A549 (cell line): ENCODE measurements at regions not wholly inside any gene's neighbourhood (a gene's known extent, or its start where the extent isn't known, plus 50 kb on each side); places are given as distances from the start of the nearest gene placed in this dataset.

ENCODE experiments used
- ATAC-seq, 2 experiments: fragments of 200-7000 bp in 1 of 2; fragments of >200 bp in 1 of 2; cut with Nextera tagmentation in 1 of 2; cut with Tn5 transposase in 1 of 2; 3 replicates each; pipeline versions ENCODE4 v1.8.0 to v1.9.1; 2018 to 2020; ENCODE audit warnings: mild to moderate bottlenecking in 1 of 2, moderate library complexity in 1 of 2
- CTCF ChIA-PET: fragments of 300-600 bp; sonication (Branson Sonifier 250); formaldehyde crosslinking; extraction: SDS; loops from one replicate; lab custom pipeline; 2021; ENCODE audit warnings: antibody characterized with exemption, inconsistent platforms; lab: Yijun Ruan, JAX
- POLR2A ChIA-PET: fragments of 350-600 bp; formaldehyde crosslinking; extraction: SDS; loops from one replicate; lab custom pipeline; 2021; ENCODE audit warnings: antibody characterized with exemption, inconsistent platforms; lab: Yijun Ruan, JAX
- DNase-seq, 2 experiments: peaks; one replicate each; pipeline versions ENCODE4 v3.0.0 to v3.0.0-alpha.2; 2011 to 2016; ENCODE audit warnings: low read depth in 1 of 2, low spot score in 1 of 2
- FAIRE-seq: peaks from 2 replicates; lab custom pipeline; 2011; peaks lifted over from hg19 to GRCh38; lab: Jason Lieb, UNC
- H3K27ac ChIP-seq, 2 experiments: fragments of >200 bp; sonication (Bioruptor Twin); formaldehyde crosslinking; 3 replicates each; pipeline ENCODE4 v1.5.1; 2016 to 2017
- H3K4me1 ChIP-seq: fragments of >200 bp; sonication (Bioruptor Twin); formaldehyde crosslinking; 3 replicates; pipeline ENCODE4 v1.6.1; 2016
- H3K4me2 ChIP-seq: fragments of >200 bp; sonication (Bioruptor Twin); formaldehyde crosslinking; 3 replicates; pipeline ENCODE4 v1.6.1; 2016
- H3K4me3 ChIP-seq: fragments of >200 bp; sonication (Bioruptor Twin); formaldehyde crosslinking; 3 replicates; pipeline ENCODE4 v1.5.1; 2016
- H3K9me3 ChIP-seq: fragments of >200 bp; sonication (Bioruptor Twin); formaldehyde crosslinking; 3 replicates; pipeline ENCODE4 v1.6.1; 2016
- CBX8 ChIP-seq: fragments of 200-600 bp; sonication (generic); IDR thresholded peaks from 2 replicates; pipeline ENCODE4 v1.6.1; 2016
- CEBPB ChIP-seq, 2 experiments: fragments of >200 bp in 1 of 2; sonication (Bioruptor Twin) in 1 of 2; formaldehyde crosslinking in 1 of 2; IDR thresholded peaks; 2 replicates each; pipeline ENCODE4 v1.6.1; 2012 to 2016
- EHF ChIP-seq: fragments of 250-450 bp; sonication (Bioruptor Pico); IDR thresholded peaks from 2 replicates; pipeline ENCODE4 v1.5.0; 2020; ENCODE audit warnings: mild to moderate bottlenecking
- FOSB ChIP-seq: fragments of 250-450 bp; sonication (Bioruptor Pico); IDR thresholded peaks from 2 replicates; pipeline ENCODE4 v1.5.0; 2020; ENCODE audit warnings: mild to moderate bottlenecking, moderate library complexity
- FOSL2 ChIP-seq, 2 experiments: fragments of 450-650 bp in 1 of 2; fragments of >200 bp in 1 of 2; sonication (Bioruptor Twin) in 1 of 2; formaldehyde crosslinking; IDR thresholded peaks; 2 replicates each; pipeline versions ENCODE4 v1.5.0 to v1.6.1; 2016 to 2020; ENCODE audit warnings: mild to moderate bottlenecking in 1 of 2, moderate library complexity in 1 of 2
- GATA3 ChIP-seq: IDR thresholded peaks from 2 replicates; pipeline ENCODE4 v1.6.1; 2012; ENCODE audit warnings: borderline replicate concordance
- HDAC2 ChIP-seq: fragments of 200-600 bp; sonication (generic); IDR thresholded peaks from 2 replicates; pipeline ENCODE4 v1.6.1; 2016
- JUNB ChIP-seq: fragments of >200 bp; sonication (Bioruptor Twin); formaldehyde crosslinking; IDR thresholded peaks from 2 replicates; pipeline ENCODE4 v1.6.1; 2016
- MAFK ChIP-seq: fragments of 450-650 bp; IDR thresholded peaks from 2 replicates; pipeline ENCODE4 v1.6.1; 2014; ENCODE audit not compliant: partially characterized antibody
- MAZ ChIP-seq: fragments of 150-350 bp; IDR thresholded peaks from 2 replicates; pipeline ENCODE4 v1.6.1; 2014; ENCODE audit warnings: antibody characterized with exemption, low read depth, low read length, borderline replicate concordance
- NPAS2 ChIP-seq: fragments of 250-450 bp; sonication (Bioruptor Pico); IDR thresholded peaks from 2 replicates; pipeline ENCODE4 v1.8.0; 2022; ENCODE audit warnings: mild to moderate bottlenecking, moderate library complexity, borderline replicate concordance
- POLR2A ChIP-seq: IDR thresholded peaks from 2 replicates; pipeline ENCODE4 v1.6.1; 2012; ENCODE audit warnings: mild to moderate bottlenecking, low read length
- RAD21 ChIP-seq, 2 experiments: fragments of >200 bp in 1 of 2; sonication (Bioruptor Twin) in 1 of 2; formaldehyde crosslinking in 1 of 2; IDR thresholded peaks in 1 of 2; conservative IDR thresholded peaks in 1 of 2; 2 replicates in 1 of 2; 3 replicates in 1 of 2; pipeline ENCODE4 v1.6.1; 2012 to 2018; ENCODE audit warnings: inconsistent platforms in 1 of 2
- RCOR1 ChIP-seq: fragments of 150-350 bp; IDR thresholded peaks from 2 replicates; pipeline ENCODE4 v1.6.1; 2014; ENCODE audit warnings: antibody characterized with exemption, low read length, low read depth
- RNF2 ChIP-seq: fragments of 200-600 bp; sonication (generic); IDR thresholded peaks from 2 replicates; pipeline ENCODE4 v1.6.1; 2016; ENCODE audit warnings: low read depth, mild to moderate bottlenecking, antibody characterized with exemption, moderate library complexity, borderline replicate concordance
- SMC3 ChIP-seq: fragments of >200 bp; sonication (Bioruptor Twin); formaldehyde crosslinking; IDR thresholded peaks from 3 replicates; pipeline ENCODE4 v1.6.1; 2018; ENCODE audit warnings: inconsistent platforms
- TFCP2L1 ChIP-seq: fragments of 250-450 bp; sonication (Bioruptor Pico); IDR thresholded peaks from 2 replicates; pipeline ENCODE4 v1.5.0; 2021; ENCODE audit warnings: mild to moderate bottlenecking
- TP53 ChIP-seq: fragments of 250-450 bp; sonication (Bioruptor Pico); IDR thresholded peaks from 2 replicates; pipeline ENCODE4 v1.5.0; 2021; ENCODE audit warnings: mild to moderate bottlenecking, moderate library complexity
- ZC3H11A ChIP-seq: fragments of 450-650 bp; IDR thresholded peaks from 2 replicates; pipeline ENCODE4 v1.6.1; 2014; ENCODE audit warnings: antibody characterized with exemption, mild to moderate bottlenecking
- ZSCAN20 ChIP-seq: fragments of 250-450 bp; sonication (Bioruptor Pico); IDR thresholded peaks from 2 replicates; pipeline ENCODE4 v1.8.0; 2022; ENCODE audit warnings: mild to moderate bottlenecking, moderate library complexity
- WGBS: methylation state at CpG from one replicate; pipeline ENCODE4 v1.1.6; 2017; ENCODE audit errors: missing lambda C conversion rate; 5-methylcytosine and 5-hydroxymethylcytosine counted together
- TF ChIP-seq, protein P1 (sequence below): IDR thresholded peaks from 2 replicates; pipeline ENCODE4 v1.6.1; 2012
- TF ChIP-seq, protein P2 (sequence below): fragments of >200 bp; sonication (Bioruptor Twin); formaldehyde crosslinking; IDR thresholded peaks from 3 replicates; pipeline ENCODE4 v1.6.1; 2016

DNA sequence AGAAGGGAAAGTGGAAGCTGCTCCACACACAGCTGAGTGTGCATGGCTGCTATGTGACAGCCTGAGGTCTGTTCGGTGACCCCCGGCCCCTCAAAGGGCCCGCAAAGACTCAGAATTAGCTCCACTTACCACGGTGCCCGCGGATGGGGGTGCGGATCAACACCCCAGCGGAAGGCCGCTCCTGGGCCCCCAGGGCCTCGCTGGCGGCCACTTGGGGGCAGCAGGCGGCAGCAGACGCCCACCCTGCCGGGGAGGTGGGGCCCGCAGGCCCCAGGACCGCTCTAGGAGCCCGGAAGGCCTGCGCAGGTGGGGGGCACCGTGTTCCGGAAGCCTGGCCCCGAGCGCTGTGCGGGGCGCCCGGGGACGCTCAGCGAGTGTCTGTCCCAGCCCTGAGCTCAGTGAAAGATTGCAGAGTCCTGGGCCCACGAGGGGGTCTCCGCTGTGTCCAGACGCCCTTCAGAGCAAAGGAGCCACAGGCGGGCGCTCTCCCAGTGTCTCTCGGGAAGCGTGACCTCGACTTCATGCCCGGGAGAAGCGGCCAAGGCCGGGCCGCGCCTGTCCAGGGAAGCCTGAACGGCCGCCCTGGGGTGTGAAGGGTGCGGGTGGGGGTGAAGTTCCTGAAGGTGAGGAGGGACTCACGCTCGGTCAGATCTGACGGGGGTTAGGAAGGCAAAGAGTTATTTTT is 118.7 kb downstream of the VAPA start:
- Histone ChIP-seq H3K4me3 (no peak overlapping the region), H3K9me3 (no peaks in the 10 kb centered on the region), H3K4me1 (no peaks in the 10 kb centered on the region), H3K27ac (no peak overlapping the region), H3K4me2 (no peak overlapping the region)
- FAIRE-seq, result no peak
- no peak for TF ChIP-seq HDAC2
- DNase-seq, result no peak
- 84% methylated on average over 14 of the region's 46 CpGs for WGBS
- ChIA-PET CTCF (interaction anchor here (1.0 kb wide), 1 partner anchor 503 kb away, joined by 3 read pairs; no protein-coding TSS in a partner anchor), POLR2A (no interaction called here)
- no peak for ATAC-seq

DNA sequence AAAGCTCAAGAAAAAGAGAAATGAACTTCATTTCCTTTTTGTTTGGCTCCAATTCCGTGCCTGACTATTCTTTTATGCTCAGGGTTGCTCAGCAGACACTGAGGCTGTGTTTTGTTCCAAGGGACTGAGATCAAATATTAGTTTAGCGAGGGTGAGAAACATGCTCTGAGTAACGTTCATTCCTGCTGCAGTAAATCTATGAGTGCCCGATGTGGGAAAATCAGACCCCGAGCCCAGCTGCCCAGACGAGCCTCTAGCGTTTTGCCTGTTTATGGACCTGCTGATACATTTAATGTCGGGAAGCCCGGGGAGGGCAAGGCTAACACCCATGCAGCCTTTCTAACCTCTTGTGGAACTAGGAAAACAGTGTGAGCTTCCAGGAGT is 119.2 kb downstream of the VAPA start:
- FAIRE-seq, result no peak
- Histone ChIP-seq H3K4me3 (no peak overlapping the region), H3K9me3 (no peaks in the 10 kb centered on the region), H3K4me1 (no peaks in the 10 kb centered on the region), H3K27ac (no peak overlapping the region), H3K4me2 (no peak overlapping the region)
- WGBS, result 69% methylated on average over 9 of the region's 9 CpGs
- ATAC-seq, result no peak
- POLR2A ChIA-PET, result no interaction called here
- TF ChIP-seq TP53 (CRISPR knock-in tag) (no peak), RNF2 (no peak), ZC3H11A (no peak), EHF (CRISPR knock-in tag) (no peak), RCOR1 (no peak), GATA3 (no peak), TFCP2L1 (CRISPR knock-in tag) (no peak), SMC3 (no peak), NPAS2 (CRISPR knock-in tag) (no peak)
- TF ChIP-seq, protein P1, sequence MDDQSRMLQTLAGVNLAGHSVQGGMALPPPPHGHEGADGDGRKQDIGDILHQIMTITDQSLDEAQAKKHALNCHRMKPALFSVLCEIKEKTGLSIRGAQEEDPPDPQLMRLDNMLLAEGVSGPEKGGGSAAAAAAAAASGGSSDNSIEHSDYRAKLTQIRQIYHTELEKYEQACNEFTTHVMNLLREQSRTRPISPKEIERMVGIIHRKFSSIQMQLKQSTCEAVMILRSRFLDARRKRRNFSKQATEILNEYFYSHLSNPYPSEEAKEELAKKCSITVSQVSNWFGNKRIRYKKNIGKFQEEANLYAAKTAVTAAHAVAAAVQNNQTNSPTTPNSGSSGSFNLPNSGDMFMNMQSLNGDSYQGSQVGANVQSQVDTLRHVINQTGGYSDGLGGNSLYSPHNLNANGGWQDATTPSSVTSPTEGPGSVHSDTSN, result no peak
- TF ChIP-seq, all 56 proteins: peak for 0
- DNase-seq, result no peak
- CTCF ChIA-PET, result interaction anchor here (1.0 kb wide), 1 partner anchor 502 kb away, joined by 3 read pairs; no protein-coding TSS in a partner anchor

DNA sequence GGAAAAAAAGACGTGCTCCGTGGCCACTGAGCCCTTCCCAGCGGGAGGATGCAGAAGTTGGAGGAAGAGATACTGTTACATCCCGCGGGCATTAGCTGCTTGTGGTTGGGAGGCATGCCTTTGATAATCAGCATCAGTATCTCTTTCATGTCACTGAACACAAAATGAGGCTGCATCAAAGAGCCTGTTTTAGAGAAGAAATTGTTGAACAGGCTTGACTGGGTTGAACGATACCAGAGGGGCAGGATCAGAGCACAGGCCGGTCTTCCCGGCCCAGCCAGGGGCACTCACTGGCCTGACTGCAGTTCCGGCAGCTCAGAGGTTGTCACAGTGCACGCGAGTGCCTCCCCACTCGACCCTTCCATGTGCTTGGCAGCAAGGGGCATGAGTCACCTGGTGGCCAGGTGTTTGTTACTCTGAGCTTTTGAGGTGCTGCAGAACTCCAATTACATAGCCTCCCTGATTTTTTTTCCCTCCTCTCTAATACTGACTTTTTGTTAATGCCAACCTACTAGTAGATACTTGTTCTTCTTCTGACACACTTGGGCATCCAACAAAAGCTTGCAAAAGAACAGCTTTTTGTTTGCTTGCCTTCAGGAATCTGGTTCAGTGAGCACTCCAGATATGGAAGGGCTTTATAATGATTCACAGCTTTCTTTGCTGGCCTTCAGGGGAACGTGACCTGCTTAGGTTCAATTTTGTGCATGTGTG is 121.6 kb downstream of the VAPA start:
- no peak for FAIRE-seq
- Histone ChIP-seq H3K4me2 (no peak overlapping the region), H3K4me3 (no peak overlapping the region), H3K4me1 (no peaks in the 10 kb centered on the region), H3K27ac (no peak overlapping the region), H3K9me3 (no peaks in the 10 kb centered on the region)
- WGBS, result 72% methylated on average over 8 of the region's 13 CpGs
- no peak for DNase-seq
- ATAC-seq, result no peak
- TF ChIP-seq ZSCAN20 (CRISPR knock-in tag) (no peak), MAFK (no peak), GATA3 (no peak), NPAS2 (CRISPR knock-in tag) (no peak), MAZ (no peak), POLR2A (no peak), EHF (CRISPR knock-in tag) (no peak), FOSB (CRISPR knock-in tag) (no peak), CBX8 (no peak), FOSL2 (IDR thresholded peaks at IDR 0.05) (no peak), FOSL2 (CRISPR knock-in tag; IDR thresholded peaks at IDR 0.05) (no peak), CEBPB (IDR thresholded peaks at IDR 0.05) (no peak), RAD21 (conservative IDR thresholded peaks at IDR 0.05 in 1 of 2, IDR thresholded peaks at IDR 0.05 in 1 of 2) (no peak), JUNB (no peak), TFCP2L1 (CRISPR knock-in tag) (no peak), RCOR1 (no peak)
- TF ChIP-seq, protein P2, sequence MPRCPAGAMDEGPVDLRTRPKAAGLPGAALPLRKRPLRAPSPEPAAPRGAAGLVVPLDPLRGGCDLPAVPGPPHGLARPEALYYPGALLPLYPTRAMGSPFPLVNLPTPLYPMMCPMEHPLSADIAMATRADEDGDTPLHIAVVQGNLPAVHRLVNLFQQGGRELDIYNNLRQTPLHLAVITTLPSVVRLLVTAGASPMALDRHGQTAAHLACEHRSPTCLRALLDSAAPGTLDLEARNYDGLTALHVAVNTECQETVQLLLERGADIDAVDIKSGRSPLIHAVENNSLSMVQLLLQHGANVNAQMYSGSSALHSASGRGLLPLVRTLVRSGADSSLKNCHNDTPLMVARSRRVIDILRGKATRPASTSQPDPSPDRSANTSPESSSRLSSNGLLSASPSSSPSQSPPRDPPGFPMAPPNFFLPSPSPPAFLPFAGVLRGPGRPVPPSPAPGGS, result no peak
- POLR2A ChIA-PET, result no interaction called here
- CTCF ChIA-PET, result no interaction called here
